Suprapubic skin (tissue), 4 donors: ENCODE measurements at regions not wholly inside any gene's neighbourhood (a gene's known extent, or its start where the extent isn't known, plus 50 kb on each side); places are given as distances from the start of the nearest gene placed in this dataset.

Experiments used
- CTCF ChIP-seq, 2 donors: fragments of 200-600 bp in 1 of 2; fragments of 450-650 bp in 1 of 2; sonication (generic) in 1 of 2; IDR thresholded peaks; one replicate each; pipeline ENCODE4 v1.5.1; 2016 to 2019; ENCODE audit warnings: antibody characterized with exemption in 2 of 2, mild to moderate bottlenecking in 1 of 2, moderate library complexity in 1 of 2
- POLR2A ChIP-seq, 2 donors: fragments of 450-650 bp; IDR thresholded peaks; one replicate each; pipeline ENCODE4 v1.6.1; 2017; ENCODE audit warnings: antibody characterized with exemption in 2 of 2, mild to moderate bottlenecking in 2 of 2, moderate library complexity in 2 of 2
- POLR2AphosphoS5 ChIP-seq, 3 donors: sonication (generic); formaldehyde crosslinking; IDR thresholded peaks; one replicate each; pipeline ENCODE4 v1.6.1; 2017; ENCODE audit warnings: antibody characterized with exemption in 3 of 3

GRCh38 chr16:63373744-63374143 is 1337.5 kb upstream of the CDH8 start:
- TF ChIP-seq CTCF (IDR thresholded peaks at IDR 0.05) (no peak), POLR2A (IDR thresholded peaks at IDR 0.05) (no peak), POLR2AphosphoS5 (IDR thresholded peaks at IDR 0.05) (no peak)
